ENCODE measurements at regions not wholly inside any gene's neighbourhood (a gene's known extent, or its start where the extent isn't known, plus 50 kb on each side); places are given as distances from the start of the nearest gene placed in this dataset.
A peak's percentile ranks its signal among the peaks of the same experiment; 100 is the strongest.

DNA sequence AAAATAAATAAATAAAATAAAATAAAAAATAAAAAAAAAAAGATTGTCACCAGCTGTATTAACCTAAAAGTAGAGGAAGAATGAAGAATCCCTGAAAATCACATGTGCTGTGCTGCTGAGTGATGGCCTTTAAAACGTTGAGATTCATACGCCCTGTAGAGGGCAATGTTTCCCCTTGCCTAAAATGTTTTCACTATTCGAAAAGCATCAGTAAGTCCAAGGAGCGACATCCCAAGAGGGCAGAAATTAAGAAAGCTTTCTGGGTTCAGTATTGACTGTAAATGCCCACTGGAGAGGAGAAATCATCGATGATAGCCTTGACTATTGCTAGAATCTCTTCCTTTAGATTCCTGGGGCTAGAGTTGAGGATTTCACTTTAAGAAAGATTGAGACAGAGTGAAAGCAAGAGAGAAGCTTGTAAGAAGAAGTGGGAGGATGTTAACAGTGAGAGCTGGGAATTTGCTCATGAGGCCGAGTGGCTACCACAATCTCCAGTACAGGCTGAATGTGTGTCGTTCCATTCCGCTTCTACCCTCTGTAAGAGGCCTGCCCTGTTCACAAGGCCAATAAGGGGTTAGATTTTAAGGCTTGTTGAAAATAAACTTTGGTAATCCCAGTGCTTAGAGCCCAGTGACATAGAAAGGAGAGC, 170.8 kb upstream of the FAM20A start:
- Histone ChIP-seq H3K4me3 (replicated peaks; ENCODE audit: insufficient read depth, low read length) (no peak overlapping the region), H3K27me3 (ENCODE audit: insufficient read depth, poor library complexity, severe bottlenecking) (no peaks in the 10 kb centered on the region), H3K27ac (replicated peaks) (no peak overlapping the region)
- DNase-seq (ENCODE audit: low read depth in 1 of 2, low spot score in 1 of 2), result peak in 1 of 2 experiments; percentile 26
- no peak for TF ChIP-seq POLR2AphosphoS5 (IDR thresholded peaks at IDR 0.05; ENCODE audit: low read depth)
- TF ChIP-seq, protein P1, sequence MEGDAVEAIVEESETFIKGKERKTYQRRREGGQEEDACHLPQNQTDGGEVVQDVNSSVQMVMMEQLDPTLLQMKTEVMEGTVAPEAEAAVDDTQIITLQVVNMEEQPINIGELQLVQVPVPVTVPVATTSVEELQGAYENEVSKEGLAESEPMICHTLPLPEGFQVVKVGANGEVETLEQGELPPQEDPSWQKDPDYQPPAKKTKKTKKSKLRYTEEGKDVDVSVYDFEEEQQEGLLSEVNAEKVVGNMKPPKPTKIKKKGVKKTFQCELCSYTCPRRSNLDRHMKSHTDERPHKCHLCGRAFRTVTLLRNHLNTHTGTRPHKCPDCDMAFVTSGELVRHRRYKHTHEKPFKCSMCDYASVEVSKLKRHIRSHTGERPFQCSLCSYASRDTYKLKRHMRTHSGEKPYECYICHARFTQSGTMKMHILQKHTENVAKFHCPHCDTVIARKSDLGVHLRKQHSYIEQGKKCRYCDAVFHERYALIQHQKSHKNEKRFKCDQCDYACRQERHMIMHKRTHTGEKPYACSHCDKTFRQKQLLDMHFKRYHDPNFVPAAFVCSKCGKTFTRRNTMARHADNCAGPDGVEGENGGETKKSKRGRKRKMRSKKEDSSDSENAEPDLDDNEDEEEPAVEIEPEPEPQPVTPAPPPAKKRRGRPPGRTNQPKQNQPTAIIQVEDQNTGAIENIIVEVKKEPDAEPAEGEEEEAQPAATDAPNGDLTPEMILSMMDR (IDR thresholded peaks at IDR 0.05; ENCODE audit: insufficient read depth, low read length), result peak; percentile 58

- TF ChIP-seq SPI1 (IDR thresholded peaks at IDR 0.05; ENCODE audit: borderline replicate concordance, low read depth), result no peak
- TF ChIP-seq, protein P2, sequence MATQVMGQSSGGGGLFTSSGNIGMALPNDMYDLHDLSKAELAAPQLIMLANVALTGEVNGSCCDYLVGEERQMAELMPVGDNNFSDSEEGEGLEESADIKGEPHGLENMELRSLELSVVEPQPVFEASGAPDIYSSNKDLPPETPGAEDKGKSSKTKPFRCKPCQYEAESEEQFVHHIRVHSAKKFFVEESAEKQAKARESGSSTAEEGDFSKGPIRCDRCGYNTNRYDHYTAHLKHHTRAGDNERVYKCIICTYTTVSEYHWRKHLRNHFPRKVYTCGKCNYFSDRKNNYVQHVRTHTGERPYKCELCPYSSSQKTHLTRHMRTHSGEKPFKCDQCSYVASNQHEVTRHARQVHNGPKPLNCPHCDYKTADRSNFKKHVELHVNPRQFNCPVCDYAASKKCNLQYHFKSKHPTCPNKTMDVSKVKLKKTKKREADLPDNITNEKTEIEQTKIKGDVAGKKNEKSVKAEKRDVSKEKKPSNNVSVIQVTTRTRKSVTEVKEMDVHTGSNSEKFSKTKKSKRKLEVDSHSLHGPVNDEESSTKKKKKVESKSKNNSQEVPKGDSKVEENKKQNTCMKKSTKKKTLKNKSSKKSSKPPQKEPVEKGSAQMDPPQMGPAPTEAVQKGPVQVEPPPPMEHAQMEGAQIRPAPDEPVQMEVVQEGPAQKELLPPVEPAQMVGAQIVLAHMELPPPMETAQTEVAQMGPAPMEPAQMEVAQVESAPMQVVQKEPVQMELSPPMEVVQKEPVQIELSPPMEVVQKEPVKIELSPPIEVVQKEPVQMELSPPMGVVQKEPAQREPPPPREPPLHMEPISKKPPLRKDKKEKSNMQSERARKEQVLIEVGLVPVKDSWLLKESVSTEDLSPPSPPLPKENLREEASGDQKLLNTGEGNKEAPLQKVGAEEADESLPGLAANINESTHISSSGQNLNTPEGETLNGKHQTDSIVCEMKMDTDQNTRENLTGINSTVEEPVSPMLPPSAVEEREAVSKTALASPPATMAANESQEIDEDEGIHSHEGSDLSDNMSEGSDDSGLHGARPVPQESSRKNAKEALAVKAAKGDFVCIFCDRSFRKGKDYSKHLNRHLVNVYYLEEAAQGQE (IDR thresholded peaks at IDR 0.05; ENCODE audit: insufficient replicate concordance, low read depth), result no peak
- TF ChIP-seq, protein P1 (IDR thresholded peaks at IDR 0.05; ENCODE audit: insufficient read depth, low read length), result no peak
- TF ChIP-seq POLR2AphosphoS5 (IDR thresholded peaks at IDR 0.05; ENCODE audit: low read depth), result no peak
- TF ChIP-seq GABPA (IDR thresholded peaks at IDR 0.05; ENCODE audit: low read depth), result no peak
- H3K27ac ChIP-seq (replicated peaks), result no peak overlapping the region
- DNase-seq (ENCODE audit: low read depth in 1 of 2, low spot score in 1 of 2), result no peak
- no peak overlapping the region for H3K4me3 ChIP-seq (replicated peaks; ENCODE audit: insufficient read depth, low read length)
- H3K27me3 ChIP-seq (ENCODE audit: insufficient read depth, poor library complexity, severe bottlenecking), result no peaks in the 10 kb centered on the region
Measured at GRCh38 chr17:68768804-68769203, 167.6 kb upstream of the FAM20A start.

GRCh38 chr17:68766640-68767039, 165.5 kb upstream of the FAM20A start:
- H3K4me3 ChIP-seq (replicated peaks; ENCODE audit: insufficient read depth, low read length), result no peak overlapping the region
- no peak for DNase-seq (ENCODE audit: low read depth in 1 of 2, low spot score in 1 of 2)
- TF ChIP-seq SPI1 (IDR thresholded peaks at IDR 0.05; ENCODE audit: borderline replicate concordance, low read depth), result no peak
- no peak for TF ChIP-seq POLR2AphosphoS5 (IDR thresholded peaks at IDR 0.05; ENCODE audit: low read depth)
- TF ChIP-seq, protein P2 (IDR thresholded peaks at IDR 0.05; ENCODE audit: insufficient replicate concordance, low read depth), result no peak
- TF ChIP-seq GABPA (IDR thresholded peaks at IDR 0.05; ENCODE audit: low read depth), result no peak
- TF ChIP-seq, protein P1 (IDR thresholded peaks at IDR 0.05; ENCODE audit: insufficient read depth, low read length), result no peak
- no peak overlapping the region for H3K27ac ChIP-seq (replicated peaks)
- H3K27me3 ChIP-seq (ENCODE audit: insufficient read depth, poor library complexity, severe bottlenecking), result no peaks in the 10 kb centered on the region

GRCh38 chr17:68763562-68763961, 162.4 kb upstream of the FAM20A start:
- no peaks in the 10 kb centered on the region for H3K27me3 ChIP-seq (ENCODE audit: insufficient read depth, poor library complexity, severe bottlenecking)
- TF ChIP-seq, protein P2 (IDR thresholded peaks at IDR 0.05; ENCODE audit: insufficient replicate concordance, low read depth), result no peak
- TF ChIP-seq SPI1 (IDR thresholded peaks at IDR 0.05; ENCODE audit: borderline replicate concordance, low read depth) (no peak), GABPA (IDR thresholded peaks at IDR 0.05; ENCODE audit: low read depth) (no peak), POLR2AphosphoS5 (IDR thresholded peaks at IDR 0.05; ENCODE audit: low read depth) (no peak)
- TF ChIP-seq, protein P1 (IDR thresholded peaks at IDR 0.05; ENCODE audit: insufficient read depth, low read length), result no peak

More at GRCh38 chr17:68763562-68763961, 162.4 kb upstream of the FAM20A start:
- Histone ChIP-seq H3K4me3 (replicated peaks; ENCODE audit: insufficient read depth, low read length) (no peak overlapping the region), H3K27ac (replicated peaks) (no peak overlapping the region)
- DNase-seq (ENCODE audit: low read depth in 1 of 2, low spot score in 1 of 2), result no peak

Measured in HL-60 (cell line).